Liver (tissue), 3 donors: ENCODE measurements at regions not wholly inside any gene's neighbourhood (a gene's known extent, or its start where the extent isn't known, plus 50 kb on each side); places are given as distances from the start of the nearest gene placed in this dataset.
"Not testable (repeated sequence)": the region's sequence is repeated elsewhere in the genome, so short reads cannot be mapped to it uniquely, and the experiment has no call there.

Source experiments
- EGR1 ChIP-seq, 2 donors: IDR thresholded peaks; 2 replicates each; pipeline ENCODE4 v1.6.1; 2016 to 2018; ENCODE audit warnings: antibody characterized with exemption in 2 of 2, low read depth in 2 of 2
- GABPA ChIP-seq, 2 donors: IDR thresholded peaks in 1 of 2; conservative IDR thresholded peaks in 1 of 2; 2 replicates each; pipeline ENCODE4 v1.6.1; 2016; ENCODE audit warnings: antibody characterized with exemption in 2 of 2, mild to moderate bottlenecking in 1 of 2, moderate library complexity in 1 of 2
- JUND ChIP-seq, 2 donors: IDR thresholded peaks; 2 replicates each; pipeline ENCODE4 v1.6.1; 2016; ENCODE audit warnings: antibody characterized with exemption in 2 of 2
- NR2F2 ChIP-seq: IDR thresholded peaks from 2 replicates; pipeline ENCODE4 v1.6.1; 2016; ENCODE audit warnings: antibody characterized with exemption
- TF ChIP-seq, protein P1 (sequence below): fragments of 150-350 bp; IDR thresholded peaks from 2 replicates; pipeline ENCODE4 v1.5.1; 2017; ENCODE audit warnings: improper control_type of control experiment, low read depth, low read length; ENCODE audit not compliant: missing input control
- TF ChIP-seq, protein P2 (sequence below): IDR thresholded peaks from 2 replicates; pipeline ENCODE4 v1.6.1; 2016; ENCODE audit warnings: antibody characterized with exemption
- donor health status: healthy.
- donor health status: healthy.

DNA sequence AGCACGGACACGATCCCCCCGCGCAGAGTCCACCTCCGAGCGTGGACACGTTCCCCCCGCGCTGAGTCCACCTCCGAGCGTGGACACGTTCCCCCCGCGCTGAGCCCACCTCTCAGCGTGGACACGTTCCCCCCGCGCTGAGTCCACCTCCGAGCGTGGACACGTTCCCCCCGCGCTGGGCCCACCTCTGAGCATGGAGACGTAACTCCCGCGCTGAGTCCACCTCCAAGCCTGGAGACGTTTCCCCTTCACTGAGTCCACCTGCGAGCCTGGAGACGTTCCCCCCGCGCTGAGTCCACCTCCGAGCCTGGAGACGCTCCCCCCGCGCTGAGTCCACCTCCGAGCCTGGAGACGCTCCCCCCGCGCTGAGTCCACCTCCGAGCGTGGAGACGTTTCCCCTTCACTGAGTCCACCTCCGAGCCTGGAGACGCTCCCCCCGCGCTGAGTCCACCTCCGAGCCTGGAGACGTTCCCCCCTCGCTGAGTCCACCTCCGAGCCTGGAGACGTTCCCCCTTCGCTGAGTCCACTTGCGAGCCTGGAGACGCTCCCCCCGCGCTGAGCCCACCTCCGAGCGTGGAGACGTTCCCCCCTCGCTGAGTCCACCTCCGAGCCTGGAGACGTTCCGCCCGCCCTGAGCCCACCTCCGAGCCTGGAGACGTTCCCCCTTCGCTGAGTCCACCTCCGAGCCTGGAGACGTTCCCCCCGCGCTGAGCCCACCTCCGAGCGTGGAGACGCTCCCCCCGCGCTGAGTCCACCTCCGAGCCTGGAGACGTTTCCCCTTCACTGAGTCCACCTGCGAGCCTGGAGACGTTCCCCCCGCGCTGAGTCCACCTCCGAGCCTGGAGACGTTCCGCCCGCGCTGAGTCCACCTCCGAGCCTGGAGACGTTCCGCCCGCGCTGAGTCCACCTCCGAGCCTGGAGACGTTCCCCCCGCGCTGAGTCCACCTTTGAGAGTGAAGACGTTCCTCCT, 97.0 kb downstream of the SOX1 start:
- TF ChIP-seq, protein P1, sequence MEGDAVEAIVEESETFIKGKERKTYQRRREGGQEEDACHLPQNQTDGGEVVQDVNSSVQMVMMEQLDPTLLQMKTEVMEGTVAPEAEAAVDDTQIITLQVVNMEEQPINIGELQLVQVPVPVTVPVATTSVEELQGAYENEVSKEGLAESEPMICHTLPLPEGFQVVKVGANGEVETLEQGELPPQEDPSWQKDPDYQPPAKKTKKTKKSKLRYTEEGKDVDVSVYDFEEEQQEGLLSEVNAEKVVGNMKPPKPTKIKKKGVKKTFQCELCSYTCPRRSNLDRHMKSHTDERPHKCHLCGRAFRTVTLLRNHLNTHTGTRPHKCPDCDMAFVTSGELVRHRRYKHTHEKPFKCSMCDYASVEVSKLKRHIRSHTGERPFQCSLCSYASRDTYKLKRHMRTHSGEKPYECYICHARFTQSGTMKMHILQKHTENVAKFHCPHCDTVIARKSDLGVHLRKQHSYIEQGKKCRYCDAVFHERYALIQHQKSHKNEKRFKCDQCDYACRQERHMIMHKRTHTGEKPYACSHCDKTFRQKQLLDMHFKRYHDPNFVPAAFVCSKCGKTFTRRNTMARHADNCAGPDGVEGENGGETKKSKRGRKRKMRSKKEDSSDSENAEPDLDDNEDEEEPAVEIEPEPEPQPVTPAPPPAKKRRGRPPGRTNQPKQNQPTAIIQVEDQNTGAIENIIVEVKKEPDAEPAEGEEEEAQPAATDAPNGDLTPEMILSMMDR = not testable (repeated sequence)
- not testable (repeated sequence) for TF ChIP-seq EGR1 (IDR thresholded peaks at IDR 0.05; ENCODE audit: low read depth in 2 of 2); JUND (IDR thresholded peaks at IDR 0.05); GABPA (IDR thresholded peaks at IDR 0.05 in 1 of 2, conservative IDR thresholded peaks at IDR 0.05 in 1 of 2); NR2F2
- TF ChIP-seq, protein P2, sequence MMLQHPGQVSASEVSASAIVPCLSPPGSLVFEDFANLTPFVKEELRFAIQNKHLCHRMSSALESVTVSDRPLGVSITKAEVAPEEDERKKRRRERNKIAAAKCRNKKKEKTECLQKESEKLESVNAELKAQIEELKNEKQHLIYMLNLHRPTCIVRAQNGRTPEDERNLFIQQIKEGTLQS = not testable (repeated sequence)
